Thyroid gland (tissue), 4 donors: ENCODE measurements at regions not wholly inside any gene's neighbourhood (a gene's known extent, or its start where the extent isn't known, plus 50 kb on each side); places are given as distances from the start of the nearest gene placed in this dataset.

Experiments
- CTCF ChIP-seq, 6 experiments: fragments of 200-600 bp in 3 of 6; fragments of 450-650 bp in 3 of 6; sonication (generic) in 3 of 6; IDR thresholded peaks; one replicate each; pipeline ENCODE4 v1.5.1; 2016 to 2019; ENCODE audit warnings: antibody characterized with exemption in 6 of 6, mild to moderate bottlenecking in 2 of 6, inconsistent platforms in 1 of 6, moderate library complexity in 1 of 6
- POLR2A ChIP-seq, 2 donors: fragments of 450-650 bp; IDR thresholded peaks; one replicate each; pipeline ENCODE4 v1.6.1; 2017; ENCODE audit warnings: antibody characterized with exemption in 2 of 2, mild to moderate bottlenecking in 2 of 2, moderate library complexity in 1 of 2

- TF ChIP-seq POLR2A (IDR thresholded peaks at IDR 0.05) (no peak), CTCF (IDR thresholded peaks at IDR 0.05) (no peak)
These were observed 242.0 kb upstream of the SETMAR start for GRCh38 chr3:4061195-4061594.
